Stimulated activated CD4-positive, alpha-beta T cell treated with anti-CD3 and anti-CD28 coated beads, Interleukin-15, amount 100 ng/mL, for 48 hours (primary cell): ENCODE measurements at regions not wholly inside any gene's neighbourhood (a gene's known extent, or its start where the extent isn't known, plus 50 kb on each side); places are given as distances from the start of the nearest gene placed in this dataset.

Source experiments
- DNase-seq, 2 donors: peaks; one replicate each; pipeline ENCODE4 v3.0.0-alpha.2; 2020; ENCODE audit warnings: low read depth in 2 of 2

DNA sequence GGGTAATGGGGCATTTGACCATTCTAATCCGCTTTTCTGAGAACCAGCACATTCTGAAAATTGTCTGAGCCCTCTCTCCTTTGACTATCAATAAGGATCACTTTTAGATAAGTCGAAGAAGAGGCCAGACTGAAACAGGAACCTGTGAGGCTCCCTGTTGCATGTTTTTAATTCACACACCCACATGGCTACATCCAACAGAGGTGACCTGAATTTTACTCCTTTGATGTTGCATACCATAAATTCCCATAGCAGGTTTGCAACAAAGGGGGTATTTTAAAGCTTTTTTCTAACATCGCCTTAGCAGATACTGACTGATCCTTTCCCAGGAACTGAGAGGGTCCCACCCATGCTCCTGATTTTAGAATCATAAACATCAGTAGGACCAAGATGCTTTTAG is 450.8 kb downstream of the USP25 start:
- no peak for DNase-seq

DNA sequence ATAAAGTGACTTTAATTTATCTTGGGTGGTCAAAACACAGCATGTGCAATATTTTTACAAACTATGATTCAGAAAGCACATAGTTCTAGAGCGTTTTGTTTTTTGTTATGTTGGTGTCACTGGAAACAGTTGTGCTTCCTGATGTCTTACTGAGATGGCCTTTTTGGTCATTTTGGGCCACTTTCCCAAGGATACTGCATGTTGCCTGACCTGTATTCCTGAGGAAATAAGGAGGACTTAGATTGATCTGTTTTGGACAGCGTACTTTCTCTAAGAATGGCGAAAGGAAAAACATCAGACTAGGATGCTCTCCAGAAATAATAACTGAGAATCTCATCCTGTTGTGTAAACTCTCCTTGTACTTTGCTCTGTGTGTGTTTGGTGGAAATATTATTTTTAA is 451.2 kb downstream of the USP25 start:
- DNase-seq, result no peak

DNA sequence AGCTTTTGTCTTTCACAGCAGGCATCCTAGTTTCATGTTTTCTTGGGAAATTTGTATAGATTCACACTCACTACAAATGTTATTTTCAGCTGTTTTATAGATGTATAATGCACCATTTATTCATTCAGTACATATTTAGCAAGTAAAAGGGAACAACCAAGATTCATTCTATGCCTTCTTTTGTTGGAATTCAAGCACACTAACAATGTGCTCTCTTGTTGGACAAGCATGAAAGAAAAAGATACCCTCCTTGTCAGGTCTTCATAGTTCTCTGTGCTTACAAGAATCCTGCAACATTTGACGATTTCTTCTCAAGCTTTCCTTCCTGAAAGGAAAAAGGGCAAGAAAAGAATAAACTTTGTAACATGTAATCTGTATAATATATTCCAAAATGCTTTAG is 456.0 kb downstream of the USP25 start:
- no peak for DNase-seq

DNA sequence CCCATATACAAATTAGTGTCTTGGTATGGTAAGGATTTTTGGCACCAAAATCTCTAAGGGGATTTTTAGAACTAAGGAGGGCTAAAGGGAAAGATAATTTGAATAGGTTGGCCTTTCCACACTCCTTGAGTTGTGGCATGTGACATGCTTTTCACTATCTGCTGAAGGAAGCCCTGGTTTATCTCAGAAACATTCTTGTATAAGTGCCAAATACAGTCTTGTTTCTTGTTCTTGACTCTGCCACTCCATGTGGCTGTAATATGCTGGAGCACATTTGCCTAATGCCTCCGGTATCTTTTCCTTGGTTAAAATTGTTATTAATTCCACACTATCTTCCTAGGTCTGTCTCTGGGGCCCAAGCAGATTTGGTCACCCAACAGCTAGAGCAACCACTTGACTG is 457.0 kb downstream of the USP25 start:
- DNase-seq, result no peak

DNA sequence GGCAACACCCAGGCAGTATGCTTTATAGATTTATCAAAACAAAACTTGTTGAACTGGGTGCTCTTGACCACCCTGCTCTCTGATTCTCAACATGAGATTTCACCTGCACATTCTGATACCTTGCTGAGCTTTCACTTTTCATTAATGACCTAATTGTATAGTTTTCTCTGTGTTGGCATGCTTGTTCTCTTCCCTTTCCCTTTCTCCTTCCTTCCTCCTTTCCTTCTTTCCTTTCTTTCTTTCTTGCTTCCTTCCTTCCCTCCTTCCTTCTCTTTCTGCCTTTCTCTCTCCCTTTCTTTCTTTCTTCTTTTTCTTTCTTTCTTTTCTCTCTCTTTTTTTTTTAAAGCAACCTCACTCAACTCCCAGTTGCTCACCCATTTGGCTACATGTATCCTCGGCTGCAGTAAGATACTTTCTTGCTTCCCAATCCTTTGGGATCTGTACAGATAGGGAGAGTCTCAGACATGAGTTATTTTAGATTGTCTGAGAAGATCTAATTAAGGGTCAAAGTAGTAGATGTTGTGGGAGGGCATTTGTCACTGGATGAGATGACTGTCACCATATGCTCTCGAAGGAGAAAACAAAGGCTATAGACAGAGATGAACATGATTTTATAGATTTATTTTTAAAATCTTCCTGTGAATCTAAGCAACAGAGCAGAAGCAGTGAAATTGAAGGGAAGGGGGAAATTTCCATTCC is 458.0 kb downstream of the USP25 start:
- no peak for DNase-seq

DNA sequence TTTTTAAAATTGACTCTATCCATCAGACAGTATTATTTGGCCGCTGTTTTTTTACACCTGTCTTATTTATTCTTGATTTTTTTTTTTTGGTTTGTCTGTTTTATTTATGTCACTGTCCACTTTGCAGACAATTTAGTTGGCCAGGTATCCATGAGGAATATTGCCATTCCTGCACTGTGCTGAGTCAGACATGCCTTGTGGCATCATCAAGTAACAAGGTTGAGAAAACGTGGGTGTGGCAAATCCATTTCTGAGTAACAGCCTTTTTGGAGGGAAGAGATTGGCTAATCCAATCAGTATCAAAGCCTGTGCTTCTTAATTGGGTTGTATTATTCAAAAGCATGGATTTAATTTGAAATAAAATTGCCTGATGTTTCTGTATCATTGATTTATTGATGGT is 463.1 kb downstream of the USP25 start:
- DNase-seq, result no peak

DNA sequence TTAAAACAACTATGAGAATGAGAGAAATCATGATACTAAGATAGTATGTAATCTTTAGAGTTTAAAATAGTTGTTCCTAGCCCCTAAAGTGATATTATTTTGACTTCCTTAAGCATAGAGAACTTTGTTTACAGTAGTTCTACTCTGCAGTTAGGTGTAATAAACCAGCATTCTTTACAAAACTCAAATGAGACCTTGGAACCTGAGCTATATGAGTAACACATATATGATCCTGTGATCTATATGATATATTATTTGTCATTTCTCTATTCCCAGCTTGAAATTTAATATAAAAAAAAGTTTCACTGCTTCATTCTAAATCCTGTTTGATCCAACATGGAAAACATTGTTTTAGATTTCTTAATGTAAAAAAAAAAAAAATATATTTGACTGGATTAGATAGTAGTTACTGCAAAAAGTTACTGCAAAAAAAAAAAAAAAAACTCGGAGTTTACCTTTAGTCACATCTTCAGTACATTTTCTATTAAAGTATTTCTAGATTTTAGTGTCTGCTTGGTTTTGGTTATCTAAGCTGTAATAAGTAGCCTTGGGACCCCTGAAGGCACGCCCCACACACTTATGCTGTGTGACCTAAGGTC is 463.8 kb downstream of the USP25 start:
- DNase-seq, result no peak

DNA sequence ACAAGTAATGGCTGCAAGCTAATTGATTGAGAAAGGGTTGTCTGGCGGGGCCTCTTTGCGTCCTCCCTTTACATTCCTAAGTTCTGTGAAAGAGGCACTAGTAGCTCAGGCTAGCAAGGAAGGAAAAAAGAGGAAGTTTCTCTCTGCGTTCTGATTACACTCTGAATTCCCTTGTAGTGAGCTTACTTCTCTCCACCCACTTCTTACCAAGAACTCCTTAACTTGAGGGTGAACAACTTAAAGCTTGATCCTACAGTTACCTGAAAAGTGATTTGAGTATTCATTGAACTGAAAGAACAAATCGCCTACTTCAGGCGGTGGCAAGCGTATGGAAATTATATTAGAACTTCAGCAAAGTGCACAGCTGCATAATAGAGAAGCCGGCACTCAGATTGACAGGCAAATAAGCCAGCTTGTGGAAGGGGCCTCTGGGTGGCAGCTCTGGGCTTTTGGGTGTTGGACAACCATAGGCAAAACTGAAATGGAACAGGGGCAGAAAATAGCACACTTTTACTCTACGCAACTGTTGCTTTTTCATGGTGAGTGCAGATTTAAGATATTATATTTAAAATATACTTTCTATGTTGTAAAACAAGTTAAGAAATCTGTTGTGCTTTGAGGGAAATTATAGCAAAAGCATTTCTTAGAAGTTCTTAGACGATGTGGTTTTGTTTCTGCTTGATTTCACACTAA is 464.5 kb downstream of the USP25 start:
- no peak for DNase-seq

DNA sequence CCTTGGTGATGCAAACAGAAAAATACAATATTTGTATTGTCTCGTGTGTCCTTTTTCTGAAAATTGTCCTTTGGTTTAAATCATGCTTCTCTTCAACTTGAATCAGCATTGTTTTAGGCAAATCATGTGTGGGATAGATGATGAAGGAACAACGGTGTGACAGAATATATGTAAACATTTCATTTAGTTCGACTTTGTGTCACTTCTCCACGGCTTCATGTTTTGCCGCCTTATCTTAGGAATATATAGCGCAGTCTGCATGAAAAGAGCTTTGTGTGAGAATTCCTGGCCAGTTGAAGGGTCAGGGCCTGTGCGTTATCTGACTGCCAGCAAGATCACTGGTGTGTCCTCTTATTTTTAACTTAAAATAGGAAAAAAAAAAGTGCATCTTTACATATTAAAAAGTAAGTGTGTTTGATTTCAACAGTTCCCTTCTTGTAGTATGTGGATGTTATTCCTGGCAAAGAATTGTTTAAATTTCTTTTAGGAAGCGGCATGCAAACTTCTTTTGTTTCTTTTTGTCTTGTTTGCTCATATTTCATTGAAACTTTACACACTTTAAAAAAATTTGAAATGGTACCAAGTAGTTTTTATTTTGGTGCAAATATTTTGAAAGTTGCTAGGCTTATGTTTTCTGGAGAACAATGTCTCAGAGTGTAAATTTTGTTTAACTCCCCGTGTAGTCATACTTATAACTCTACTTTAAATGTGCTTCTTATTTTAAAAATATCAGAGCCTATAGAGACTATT is 465.2 kb downstream of the USP25 start:
- DNase-seq, result no peak

DNA sequence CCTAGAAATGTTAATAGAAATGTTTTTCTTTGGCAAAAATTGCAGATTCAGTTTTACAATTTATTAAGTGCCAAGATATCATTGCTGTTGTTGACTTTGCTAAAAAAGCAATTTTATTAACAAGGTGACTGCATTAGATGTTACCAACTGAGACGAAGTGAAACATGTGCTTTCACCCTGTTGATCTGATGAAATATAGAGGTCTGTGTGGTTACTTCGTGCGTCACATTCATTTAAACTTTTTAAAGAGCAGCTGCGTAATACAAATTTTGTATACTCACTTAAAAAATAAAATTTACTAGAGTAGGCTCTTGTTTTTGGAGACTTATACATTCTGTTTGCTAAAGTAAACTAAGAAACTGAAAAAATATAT is 465.7 kb downstream of the USP25 start:
- DNase-seq, result no peak

DNA sequence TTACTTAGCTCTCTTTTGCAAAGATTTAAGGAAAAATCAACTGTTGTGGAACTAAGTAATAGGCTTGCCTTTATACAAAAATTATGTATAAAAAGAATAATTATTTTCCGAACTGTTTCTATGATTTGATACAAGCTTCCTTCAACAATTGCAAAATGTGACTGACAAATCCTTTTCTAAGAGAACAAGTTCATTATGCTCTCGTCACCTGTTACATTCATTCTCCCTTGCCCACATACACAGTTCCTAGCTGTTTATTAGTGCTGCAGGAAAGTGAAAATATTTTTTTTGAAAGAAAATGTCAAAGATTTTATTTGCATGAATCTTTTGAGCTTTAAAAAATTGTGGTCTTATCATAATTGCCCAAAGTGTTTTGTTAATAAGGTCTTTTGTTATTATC is 466.2 kb downstream of the USP25 start:
- DNase-seq, result no peak

DNA sequence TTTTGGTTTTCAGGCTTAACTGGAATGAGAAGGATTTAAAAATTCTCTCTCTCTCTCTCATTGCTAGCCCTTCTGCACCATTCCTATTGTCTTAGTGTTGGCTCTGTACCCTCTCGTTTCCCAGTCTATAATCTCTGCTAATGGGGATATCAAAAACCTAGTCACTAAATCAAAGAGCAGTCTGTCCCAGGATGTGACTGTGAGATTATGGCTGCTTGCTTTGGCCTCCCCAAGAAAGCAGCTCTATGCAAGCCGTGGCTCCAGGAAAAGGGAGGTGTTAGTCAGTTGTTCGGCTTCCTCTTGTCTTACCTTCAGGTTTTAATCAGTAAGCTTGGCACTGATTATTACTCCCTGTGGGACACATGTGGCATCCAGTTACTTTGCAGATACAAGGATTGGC is 468.8 kb downstream of the USP25 start:
- DNase-seq, result no peak

DNA sequence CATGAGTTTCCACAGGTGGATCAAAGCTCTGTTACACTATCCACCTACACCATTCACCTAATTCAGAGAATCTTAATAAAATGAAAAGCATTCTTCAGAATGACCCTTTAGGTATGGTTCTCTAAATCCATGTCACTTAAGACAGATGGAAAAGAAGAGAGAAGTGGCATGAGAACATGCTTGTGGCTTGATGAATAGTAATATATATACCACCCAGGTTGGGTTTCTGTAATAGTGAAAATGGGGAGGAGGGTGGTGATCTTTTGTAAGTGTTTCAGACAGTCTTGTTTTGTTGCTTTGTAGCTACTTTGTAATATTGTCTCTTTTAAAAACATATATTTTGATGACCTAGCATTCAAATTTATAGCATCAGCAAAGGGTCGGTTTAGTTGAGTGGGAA is 469.8 kb downstream of the USP25 start:
- DNase-seq, result no peak

DNA sequence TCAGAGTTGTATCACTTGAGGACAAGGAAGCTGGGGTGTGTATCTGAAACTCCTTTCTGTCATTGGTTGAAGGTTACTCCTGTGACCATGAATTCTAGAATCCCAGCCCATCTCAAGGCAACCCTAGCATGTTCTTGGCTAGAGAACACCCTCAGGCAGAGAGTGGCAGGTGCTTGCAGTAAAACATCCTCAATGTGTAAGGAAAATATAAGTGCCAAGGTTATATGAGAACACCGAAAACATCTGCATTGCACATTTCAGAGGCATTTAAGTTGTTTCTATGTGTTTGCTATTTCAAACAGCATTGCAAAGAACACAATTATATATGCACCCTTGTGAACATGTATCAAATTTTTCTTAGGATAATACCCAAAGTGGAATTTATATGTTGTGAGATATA is 471.9 kb downstream of the USP25 start:
- no peak for DNase-seq

DNA sequence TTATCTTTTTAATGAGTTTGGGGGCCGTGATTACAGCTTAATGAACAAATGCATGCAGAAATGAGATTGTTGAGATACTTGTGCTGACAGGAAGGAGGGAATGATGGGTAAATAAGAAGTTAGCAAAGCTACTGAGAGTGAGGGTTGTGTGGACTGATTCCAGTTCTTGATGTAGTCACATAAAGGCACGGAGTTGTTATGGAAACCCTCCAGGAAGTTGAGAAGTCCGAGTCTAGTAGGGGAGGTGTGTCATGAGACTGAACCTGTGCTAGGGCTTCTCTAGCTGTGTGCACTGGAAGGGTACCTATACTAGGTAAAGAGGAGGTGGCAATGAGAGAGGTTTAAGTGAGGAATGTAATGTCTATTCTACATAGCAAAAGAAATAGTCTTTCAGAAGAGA is 475.7 kb downstream of the USP25 start:
- DNase-seq, result no peak

DNA sequence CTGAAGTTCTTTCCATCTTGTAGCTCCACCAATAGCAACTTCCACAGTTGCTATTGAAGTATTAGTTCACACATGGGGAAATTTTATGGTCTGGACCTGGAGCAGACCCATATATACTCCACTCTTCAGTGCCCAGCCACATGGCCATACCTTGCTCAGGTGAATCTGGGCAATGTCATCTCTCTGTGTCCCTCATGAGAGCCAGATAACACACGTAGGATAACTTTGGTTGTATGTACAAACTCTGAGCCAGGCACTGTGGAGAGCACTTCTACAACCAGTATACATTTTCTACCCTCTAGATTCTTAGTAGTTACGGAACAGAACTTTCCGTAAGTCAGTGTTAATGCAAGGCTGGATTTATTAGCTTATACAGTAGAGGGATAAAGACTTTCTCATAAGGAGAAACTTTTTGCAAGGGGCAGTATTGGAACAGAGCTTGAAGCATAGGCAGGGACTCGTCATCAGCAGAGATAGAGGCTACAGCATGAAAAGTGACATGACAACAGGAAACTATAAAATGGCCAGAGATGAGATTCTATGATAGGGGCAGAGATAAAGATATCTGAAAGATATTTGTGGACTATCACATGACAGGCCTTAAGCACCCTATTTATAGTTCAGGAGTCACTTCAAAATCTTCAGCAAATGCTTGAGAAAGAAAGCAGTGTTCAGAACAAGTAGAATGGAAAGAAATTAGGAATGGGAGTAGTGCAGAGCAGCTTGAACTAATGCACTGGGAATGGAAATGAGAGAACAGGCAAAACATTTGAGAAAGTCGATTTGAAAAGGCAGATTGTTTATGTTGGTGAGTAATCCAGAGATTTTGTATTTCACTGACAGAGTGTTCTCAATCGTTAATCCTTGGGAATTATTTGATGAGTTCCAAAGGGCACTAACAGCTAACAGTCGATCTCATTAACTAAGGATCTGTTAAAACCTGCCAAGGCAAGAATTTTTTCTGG is 481.8 kb downstream of the USP25 start:
- no peak for DNase-seq

DNA sequence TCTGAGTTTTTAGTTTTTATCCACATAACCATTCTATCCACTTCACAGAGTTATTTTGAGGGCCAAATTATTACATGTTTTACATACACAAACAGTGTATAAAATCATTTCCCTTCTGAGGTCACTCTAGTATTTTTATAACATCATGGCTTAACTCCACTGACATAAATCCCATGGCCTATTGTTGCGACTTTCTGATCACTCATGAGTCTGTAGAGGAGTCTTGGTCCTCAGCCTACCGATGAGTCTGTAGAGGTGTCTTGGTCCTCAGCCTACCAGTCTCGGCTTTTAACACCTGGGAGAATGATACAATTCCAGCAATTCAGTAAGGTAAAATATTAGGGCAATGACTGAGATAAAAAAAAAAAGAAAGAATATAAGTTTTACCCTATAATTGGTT is 483.7 kb downstream of the USP25 start:
- no peak for DNase-seq

DNA sequence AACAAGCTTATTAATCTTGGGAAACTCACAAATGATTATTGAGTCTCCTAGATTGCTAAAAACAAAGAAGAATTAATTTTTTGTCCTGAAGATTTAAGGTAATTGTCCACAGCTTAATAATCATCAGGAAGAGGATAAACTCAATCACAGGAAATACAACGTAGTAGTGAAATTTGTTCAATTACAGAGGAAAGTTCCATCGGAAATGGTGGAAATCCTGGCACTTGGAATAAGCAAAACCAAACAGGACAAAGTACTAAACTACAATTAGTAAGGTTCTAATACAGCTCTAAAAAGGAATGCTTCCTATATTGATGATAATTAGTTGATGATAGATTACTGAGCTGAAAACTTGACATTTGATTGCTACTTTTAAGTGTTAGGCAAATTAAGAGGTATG is 485.4 kb downstream of the USP25 start:
- DNase-seq, result no peak

DNA sequence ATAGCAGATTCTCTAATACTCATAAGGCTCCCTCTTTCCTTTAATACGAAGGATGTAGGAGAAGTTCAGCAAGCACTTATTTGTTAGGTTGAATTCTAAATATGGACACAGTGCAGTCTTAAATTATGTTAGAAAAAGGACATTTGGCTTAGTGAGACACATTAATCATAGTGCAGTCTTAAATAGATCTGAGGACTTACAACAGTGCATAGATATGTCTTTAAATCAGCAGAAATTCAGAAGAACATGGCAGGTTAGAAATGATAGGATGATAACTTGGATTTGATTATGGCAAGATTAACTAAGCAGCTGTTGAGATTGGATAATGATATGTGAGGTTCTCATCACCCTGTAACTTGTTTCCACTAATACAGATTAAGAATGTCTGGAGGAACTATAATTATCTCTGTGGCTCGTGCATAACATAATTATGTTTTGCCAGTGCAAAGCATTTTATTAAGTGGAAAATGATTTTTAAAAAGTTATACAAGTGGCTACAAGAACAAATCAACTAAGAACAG is 485.9 kb downstream of the USP25 start:
- no peak for DNase-seq

DNA sequence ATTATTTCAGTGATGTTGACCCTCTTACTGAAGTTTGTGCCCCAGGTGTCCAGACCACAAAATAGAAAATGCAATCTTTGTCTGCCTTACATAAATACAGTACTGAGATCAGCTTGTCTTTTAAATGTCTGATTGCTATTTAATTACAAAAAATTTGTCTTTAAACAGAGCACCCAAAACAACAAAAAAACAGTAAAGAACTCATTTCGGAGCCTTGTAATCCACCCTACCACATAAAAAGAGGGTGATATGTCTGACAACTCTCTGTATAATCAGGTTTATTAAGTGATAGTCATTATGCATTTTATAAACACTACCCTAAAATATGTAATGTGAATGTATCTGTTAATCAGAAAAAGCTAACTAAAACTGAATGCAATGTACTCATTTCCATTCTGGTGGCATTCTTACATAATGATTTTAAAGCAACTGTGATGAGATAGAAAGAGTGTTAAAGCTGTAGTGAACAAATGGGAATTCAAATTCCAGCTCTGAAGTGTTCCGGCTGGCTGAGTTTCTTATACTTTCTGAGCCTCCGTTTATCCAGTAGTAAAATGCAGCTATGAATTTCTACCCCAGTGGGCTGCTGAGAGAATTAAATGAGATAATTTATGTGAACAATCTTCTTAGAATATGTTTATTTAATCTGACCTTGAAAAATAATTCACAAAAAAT is 486.6 kb downstream of the USP25 start:
- DNase-seq, result no peak
